SK-N-MC (cell line): ENCODE measurements at regions not wholly inside any gene's neighbourhood (a gene's known extent, or its start where the extent isn't known, plus 50 kb on each side); places are given as distances from the start of the nearest gene placed in this dataset.

Source experiments
- EZH2 ChIP-seq: fragments of 200-600 bp; sonication (generic); IDR thresholded peaks from one replicate; pipeline ENCODE4 v1.6.1; 2017; ENCODE audit warnings: antibody characterized with exemption
- POLR2AphosphoS5 ChIP-seq: IDR thresholded peaks from 2 replicates; pipeline ENCODE4 v1.6.1; 2012; ENCODE audit warnings: mild to moderate bottlenecking, low read depth, low read length, borderline replicate concordance

DNA sequence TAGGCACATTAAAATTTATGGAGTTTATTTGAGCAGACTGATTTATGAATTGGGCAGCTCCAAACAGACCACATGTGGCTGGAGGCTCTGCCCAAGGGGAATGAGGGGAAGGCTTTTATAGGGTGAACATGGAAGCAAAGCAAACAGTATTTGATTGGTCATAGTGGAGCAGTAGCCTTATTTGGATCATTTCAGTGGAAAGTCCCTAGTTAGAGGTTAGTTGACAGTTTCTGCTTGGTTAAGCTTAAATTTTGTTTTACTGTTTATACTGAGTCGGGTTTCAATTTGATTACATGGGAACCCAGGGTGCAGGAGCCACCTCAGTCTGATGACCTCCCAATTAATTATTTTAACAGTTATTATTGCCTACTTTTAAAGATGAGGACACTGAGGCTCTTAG lies 140.5 kb downstream of the NDFIP2 start:
- no peak for TF ChIP-seq EZH2
- TF ChIP-seq POLR2AphosphoS5: no peak
